SK-N-MC (cell line): ENCODE measurements at regions not wholly inside any gene's neighbourhood (a gene's known extent, or its start where the extent isn't known, plus 50 kb on each side); places are given as distances from the start of the nearest gene placed in this dataset.

ENCODE experiments used
- DNase-seq: peaks from one replicate; pipeline ENCODE4 v3.0.0-alpha.2; 2011; ENCODE audit warnings: low read depth, low spot score
- H3K27ac ChIP-seq: fragments of 200-600 bp; sonication (generic); 2 replicates; pipeline ENCODE4 v1.5.1; 2016; ENCODE audit warnings: mixed run types
- H3K36me3 ChIP-seq: fragments of 200-600 bp; sonication (generic); 2 replicates; pipeline ENCODE4 v1.6.1; 2017; ENCODE audit warnings: antibody characterized with exemption, low read length, mixed read lengths; ENCODE audit not compliant: insufficient read depth
- H3K4me3 ChIP-seq: fragments of 200-600 bp; sonication (generic); 2 replicates; pipeline ENCODE4 v1.5.1; 2016
- H3K9ac ChIP-seq: fragments of 200-600 bp; sonication (generic); 2 replicates; pipeline ENCODE4 v1.8.0; 2017; ENCODE audit warnings: mixed run types, mixed read lengths; ENCODE audit not compliant: insufficient read length
- H3K9me3 ChIP-seq: fragments of 200-600 bp; sonication (generic); 2 replicates; pipeline ENCODE4 v1.6.1; 2017; ENCODE audit warnings: low read depth, mild to moderate bottlenecking, antibody characterized with exemption, low read length, moderate library complexity, mixed read lengths
- EZH2 ChIP-seq: fragments of 200-600 bp; sonication (generic); IDR thresholded peaks from one replicate; pipeline ENCODE4 v1.6.1; 2017; ENCODE audit warnings: antibody characterized with exemption
- FOXP2 ChIP-seq: optimal IDR thresholded peaks from 2 replicates; pipeline ENCODE3; 2011; ENCODE audit warnings: mild to moderate bottlenecking, moderate library complexity; ENCODE audit not compliant: insufficient read depth; ENCODE audit errors: extremely low read length, control extremely low read depth
- POLR2AphosphoS5 ChIP-seq: IDR thresholded peaks from 2 replicates; pipeline ENCODE4 v1.6.1; 2012; ENCODE audit warnings: mild to moderate bottlenecking, low read depth, low read length, borderline replicate concordance

GRCh38 chr17:77380395-77381184 is 239.8 kb downstream of the SEC14L1 start:
- Histone ChIP-seq H3K9ac (no peak overlapping the region), H3K4me3 (no peak overlapping the region), H3K9me3 (no peaks in the 10 kb centered on the region), H3K36me3 (no peaks in the 10 kb centered on the region), H3K27ac (no peak overlapping the region)
- no peak for TF ChIP-seq EZH2
- TF ChIP-seq POLR2AphosphoS5 = no peak
- TF ChIP-seq FOXP2 = no peak
- DNase-seq = no peak

GRCh38 chr17:77381185-77381700 is 240.5 kb downstream of the SEC14L1 start:
- Histone ChIP-seq H3K9me3 (no peaks in the 10 kb centered on the region), H3K9ac (no peak overlapping the region), H3K36me3 (no peaks in the 10 kb centered on the region), H3K27ac (no peak overlapping the region), H3K4me3 (no peak overlapping the region)
- DNase-seq = no peak
- TF ChIP-seq FOXP2 (no peak), POLR2AphosphoS5 (no peak), EZH2 (no peak)

GRCh38 chr17:77381731-77382130 is 241.0 kb downstream of the SEC14L1 start:
- Histone ChIP-seq H3K27ac (no peak overlapping the region), H3K9me3 (no peaks in the 10 kb centered on the region), H3K4me3 (no peak overlapping the region), H3K9ac (no peak overlapping the region), H3K36me3 (no peaks in the 10 kb centered on the region)
- DNase-seq = no peak
- TF ChIP-seq FOXP2 (no peak), POLR2AphosphoS5 (no peak), EZH2 (no peak)

- Histone ChIP-seq H3K27ac (no peak overlapping the region), H3K36me3 (no peaks in the 10 kb centered on the region)
- DNase-seq = no peak
These were observed 241.7 kb downstream of the SEC14L1 start for GRCh38 chr17:77382356-77382911.

GRCh38 chr17:77382966-77383612 is 242.3 kb downstream of the SEC14L1 start:
- no peak overlapping the region for H3K4me3 ChIP-seq
- H3K27ac ChIP-seq = no peak overlapping the region
- no peak overlapping the region for H3K9ac ChIP-seq
- H3K36me3 ChIP-seq = no peaks in the 10 kb centered on the region
- DNase-seq = no peak
- no peak for TF ChIP-seq POLR2AphosphoS5
- TF ChIP-seq EZH2 = no peak
- TF ChIP-seq FOXP2 = no peak
- H3K9me3 ChIP-seq = no peaks in the 10 kb centered on the region

More at GRCh38 chr17:77382356-77382911, 241.7 kb downstream of the SEC14L1 start:
- TF ChIP-seq EZH2 = no peak
- TF ChIP-seq FOXP2 = no peak
- no peak for TF ChIP-seq POLR2AphosphoS5
- Histone ChIP-seq H3K4me3 (no peak overlapping the region), H3K9me3 (no peaks in the 10 kb centered on the region), H3K9ac (no peak overlapping the region)

- DNase-seq = no peak
- no peak overlapping the region for H3K27ac ChIP-seq
- H3K4me3 ChIP-seq = no peak overlapping the region
- H3K36me3 ChIP-seq = no peaks in the 10 kb centered on the region
- no peak for TF ChIP-seq FOXP2
- no peak for TF ChIP-seq EZH2
- no peak for TF ChIP-seq POLR2AphosphoS5
- H3K9ac ChIP-seq = no peak overlapping the region
- no peaks in the 10 kb centered on the region for H3K9me3 ChIP-seq
These were observed 243.1 kb downstream of the SEC14L1 start for GRCh38 chr17:77383613-77384608.

GRCh38 chr17:77385750-77386501 is 245.2 kb downstream of the SEC14L1 start:
- TF ChIP-seq FOXP2 = no peak
- TF ChIP-seq EZH2 = no peak
- TF ChIP-seq POLR2AphosphoS5 = no peak
- DNase-seq = no peak
- no peak overlapping the region for H3K9ac ChIP-seq
- 0 out of 2 replicates have a peak overlapping the region, but pooled peaks have one; percentile 9 for H3K27ac ChIP-seq
- H3K4me3 ChIP-seq = no peak overlapping the region
- no peaks in the 10 kb centered on the region for H3K36me3 ChIP-seq
- H3K9me3 ChIP-seq = no peaks in the 10 kb centered on the region
